HL-60/S4 treated with phorbol 12-myristate 13-acetate at 8.2 ng/mL for 4 days and 3 days (cell line): ENCODE measurements at regions not wholly inside any gene's neighbourhood (a gene's known extent, or its start where the extent isn't known, plus 50 kb on each side); places are given as distances from the start of the nearest gene placed in this dataset.
"Not testable (repeated sequence)": the region's sequence is repeated elsewhere in the genome, so short reads cannot be mapped to it uniquely, and the experiment has no call there.

Experiments
- in situ Hi-C: fragments of 300-500 bp; cut with MboI; formaldehyde crosslinking; loops from 2 replicates; pipeline ENCODE4 v1.15.0; 2022; ENCODE audit warnings: low sequenced_read_pairs

DNA sequence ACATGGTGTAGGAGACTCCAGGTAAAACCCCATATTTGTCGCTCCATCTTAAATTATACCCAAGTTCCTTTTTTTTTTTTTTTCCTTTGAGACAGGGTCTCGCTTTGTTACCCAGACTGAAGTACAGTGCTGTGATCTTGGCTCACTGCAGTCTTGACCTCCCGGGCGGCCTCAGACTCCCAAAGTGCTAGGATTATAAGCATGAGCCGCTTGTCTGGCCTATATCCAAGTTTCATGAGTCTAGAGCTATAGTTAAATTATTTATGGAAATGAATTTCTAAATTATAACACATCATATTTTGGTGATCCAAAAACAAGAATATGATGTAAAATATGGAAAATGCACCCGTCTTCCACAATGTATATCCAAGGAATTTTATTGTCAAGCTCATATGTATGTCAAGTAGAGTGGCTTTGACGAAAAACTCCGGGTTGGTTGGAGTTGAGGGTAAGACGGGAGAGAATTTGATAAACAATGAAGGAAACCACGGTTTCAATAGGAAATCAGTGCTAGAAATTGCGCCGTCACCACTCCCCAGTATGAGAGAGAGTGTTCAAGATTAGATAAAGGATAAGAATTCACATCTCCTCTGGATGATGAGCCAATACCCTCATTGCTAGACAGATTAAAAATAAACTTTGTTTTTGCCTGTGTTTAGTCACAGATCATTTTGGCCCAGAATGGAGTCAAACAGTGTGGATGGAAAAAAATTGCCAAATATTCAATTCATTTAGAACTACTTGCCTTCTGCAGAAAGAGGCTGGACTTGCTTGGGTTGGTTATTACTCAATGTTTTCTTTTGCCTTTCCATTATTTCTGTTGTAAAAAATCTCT is 209.2 kb upstream of the NR2F2 start:
- in situ Hi-C loops, result no loop called here

DNA sequence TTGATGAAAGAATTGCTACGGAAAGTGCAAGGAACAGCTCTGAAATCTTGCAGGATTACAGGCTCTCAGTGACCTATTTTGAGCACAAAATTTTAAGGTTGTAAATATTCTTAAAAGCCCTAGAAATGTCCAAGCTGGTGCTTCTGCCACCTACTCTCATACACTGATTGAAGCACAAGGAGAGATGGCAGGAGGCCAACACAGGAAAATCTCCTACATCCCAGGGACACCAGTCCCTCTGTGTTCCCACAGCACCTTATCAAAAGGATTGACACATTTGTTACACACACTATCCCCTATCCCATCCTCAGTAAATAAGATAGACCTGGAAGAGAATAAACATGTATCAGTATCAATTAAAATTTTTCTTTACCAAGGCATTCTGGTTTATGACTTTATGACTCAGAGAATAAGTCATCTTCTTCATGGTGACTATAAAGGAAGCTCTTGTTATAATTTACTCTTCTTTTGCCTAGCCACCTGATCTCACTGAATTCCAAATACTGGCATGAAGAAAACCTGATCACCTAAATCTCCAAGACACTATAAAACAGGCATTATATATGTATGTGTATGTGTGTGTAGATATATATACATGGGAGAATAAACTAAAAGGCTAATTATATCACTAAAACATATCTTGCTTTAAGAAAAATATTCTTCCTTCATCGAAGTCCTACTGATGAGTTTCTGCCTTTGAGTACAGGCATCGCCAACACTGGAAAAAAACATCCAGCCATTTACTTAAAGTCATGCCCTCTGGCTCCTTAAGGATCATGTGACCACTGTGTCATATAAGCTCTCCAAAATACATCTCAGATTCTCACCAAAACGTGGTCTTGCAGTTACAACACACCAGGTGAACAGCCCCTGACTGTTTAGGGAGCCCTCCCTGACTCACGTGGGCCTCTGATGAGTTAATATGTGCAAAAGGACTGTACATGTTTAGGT is 208.1 kb upstream of the NR2F2 start:
- in situ Hi-C loops, result no loop called here

DNA sequence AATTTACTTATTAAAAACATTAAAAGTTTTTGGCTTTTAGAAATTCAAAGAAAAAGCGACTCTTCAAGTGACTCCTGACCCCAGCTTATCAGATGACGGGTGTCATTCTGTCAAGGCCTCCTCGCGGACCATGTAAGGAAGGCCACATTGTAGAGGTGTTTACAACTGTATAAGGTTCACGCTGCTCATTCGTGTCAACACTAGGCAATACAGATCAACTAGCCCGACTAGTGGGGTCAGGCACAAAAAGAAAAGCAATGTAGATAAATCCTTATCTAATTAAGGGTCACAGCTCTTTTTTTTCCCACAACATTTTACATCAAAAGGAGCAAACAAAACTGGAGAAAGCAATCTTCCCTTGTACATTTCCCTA is 207.5 kb upstream of the NR2F2 start:
- in situ Hi-C loops, result no loop called here

GRCh38 chr15:96123630-96124187 is 206.8 kb upstream of the NR2F2 start:
- in situ Hi-C loops, result no loop called here

DNA sequence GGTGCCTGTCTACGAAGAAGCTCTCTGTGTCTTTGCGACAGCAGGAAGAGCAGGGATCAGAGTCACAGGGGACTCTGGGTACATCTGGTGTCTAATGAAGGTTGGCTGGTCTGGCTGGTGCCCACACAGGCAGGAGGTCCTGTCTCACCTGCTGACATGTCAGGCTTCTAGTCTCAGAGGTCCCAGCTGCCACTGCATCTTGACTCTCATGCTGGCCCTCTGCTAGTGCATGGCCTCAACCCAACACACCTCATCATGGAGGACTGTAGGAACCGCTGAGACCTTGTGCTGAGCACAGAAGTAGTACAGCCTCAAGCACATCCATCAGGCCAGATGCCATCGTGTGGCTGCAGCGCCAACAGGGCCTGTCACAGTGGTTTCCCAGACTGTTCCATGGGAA is 206.1 kb upstream of the NR2F2 start:
- in situ Hi-C loops, result no loop called here

GRCh38 chr15:96125721-96126415 is 204.6 kb upstream of the NR2F2 start:
- in situ Hi-C loops, result no loop called here

- in situ Hi-C loops, result no loop called here
These were observed 203.6 kb upstream of the NR2F2 start for GRCh38 chr15:96126859-96127258.

GRCh38 chr15:96130734-96131133 is 199.8 kb upstream of the NR2F2 start:
- in situ Hi-C loops, result no loop called here

DNA sequence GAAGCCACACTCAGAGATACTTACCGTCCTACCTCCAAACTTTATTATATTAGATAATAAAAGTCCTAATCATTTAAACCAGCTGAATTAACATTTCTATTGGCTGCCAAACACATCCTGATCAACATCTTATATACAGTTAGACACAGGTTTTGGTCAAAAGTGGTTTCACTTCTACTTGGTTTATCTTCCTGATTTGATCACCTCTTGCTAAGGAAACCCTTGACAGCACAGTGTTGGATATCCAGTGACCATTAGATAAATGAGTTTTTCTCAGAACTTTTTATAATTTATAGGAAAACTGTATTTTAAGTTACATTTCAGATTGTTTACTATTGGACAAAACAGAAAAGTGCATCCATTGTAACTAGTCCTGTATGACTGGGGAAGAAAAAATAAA is 198.4 kb upstream of the NR2F2 start:
- in situ Hi-C loops, result no loop called here

GRCh38 chr15:96135166-96136093 is 195.1 kb upstream of the NR2F2 start:
- in situ Hi-C loops, result no loop called here

- in situ Hi-C loops, result no loop called here
These were observed 191.5 kb upstream of the NR2F2 start for GRCh38 chr15:96138985-96139384.

- in situ Hi-C loops, result no loop called here
These were observed 188.0 kb upstream of the NR2F2 start for GRCh38 chr15:96142498-96142897.

DNA sequence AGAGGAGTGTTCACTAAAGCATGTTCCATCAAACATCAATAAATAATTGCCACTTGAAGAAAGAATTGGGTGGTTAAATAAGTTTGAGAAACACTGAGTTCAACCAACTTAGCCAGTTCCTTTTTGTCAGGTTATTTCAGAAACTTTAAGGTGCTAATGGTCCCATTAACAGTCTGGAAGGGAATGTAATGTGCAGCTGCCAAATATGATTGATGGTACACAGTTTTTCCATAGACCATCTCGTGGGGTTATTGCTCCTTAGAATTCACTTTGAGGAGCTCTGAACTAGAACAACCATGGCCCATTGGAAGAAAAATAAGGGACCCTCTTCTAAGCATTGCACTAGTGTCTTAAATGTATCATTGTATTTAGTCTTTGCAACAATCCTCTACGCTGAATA is 185.8 kb upstream of the NR2F2 start:
- in situ Hi-C loops, result no loop called here

DNA sequence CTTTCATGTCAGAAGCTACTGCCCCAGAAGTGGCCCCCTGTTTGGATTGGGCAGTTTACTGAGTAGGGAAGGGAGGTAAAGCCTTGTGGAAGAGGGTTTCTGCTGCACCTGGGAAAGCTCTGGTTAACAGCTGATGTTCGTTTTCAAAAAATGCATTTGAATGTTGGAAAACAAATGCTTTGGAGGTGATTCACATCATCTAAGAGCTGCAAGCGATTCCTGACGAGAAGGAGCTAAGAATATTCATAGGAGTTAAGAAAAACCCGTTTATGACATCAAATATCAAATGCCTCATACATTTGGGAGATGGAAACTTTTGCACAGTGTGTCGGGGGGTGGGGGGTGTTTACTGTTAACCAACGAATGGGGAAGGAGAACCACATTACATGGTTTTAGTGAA is 183.8 kb upstream of the NR2F2 start:
- in situ Hi-C loops, result no loop called here

DNA sequence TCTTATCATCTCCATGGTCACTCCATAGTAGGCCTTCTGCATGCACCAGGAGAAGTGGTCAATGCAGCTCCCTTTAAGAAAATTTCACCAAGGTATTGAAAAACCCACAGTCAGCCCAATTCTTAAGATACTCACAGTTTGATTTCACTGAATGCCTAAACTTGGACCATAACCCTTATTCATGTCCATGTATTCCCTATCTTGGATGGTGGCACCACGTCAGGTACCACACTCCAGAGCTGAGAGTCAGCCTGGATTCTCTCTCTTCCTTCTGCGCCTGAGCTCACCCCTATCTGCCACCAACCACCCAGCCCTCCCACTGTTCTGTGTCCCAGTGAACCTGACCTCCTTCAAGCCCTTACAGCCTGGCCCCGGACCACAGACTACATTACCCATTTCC is 183.2 kb upstream of the NR2F2 start:
- in situ Hi-C loops, result no loop called here

DNA sequence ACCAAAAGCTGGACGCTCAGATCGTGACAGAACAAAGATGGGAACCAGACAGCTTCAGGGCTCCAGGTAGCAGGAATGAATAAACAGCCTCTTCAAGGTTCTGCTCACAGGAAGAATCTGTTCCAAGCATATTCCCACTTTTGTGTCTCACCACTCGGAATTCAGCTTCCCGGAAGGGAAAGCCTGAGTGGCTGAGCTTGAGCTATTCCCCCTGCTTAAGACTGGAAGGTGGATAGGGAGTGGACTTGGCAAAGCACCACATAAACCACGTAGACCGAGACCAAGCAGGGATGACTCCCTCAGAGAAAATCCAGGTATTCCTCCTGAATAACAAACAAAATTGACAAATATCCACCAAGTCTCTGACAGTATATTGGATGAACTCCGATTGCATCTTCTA is 180.2 kb upstream of the NR2F2 start:
- in situ Hi-C loops, result no loop called here

- in situ Hi-C loops, result not testable (repeated sequence)
These were observed 178.8 kb upstream of the NR2F2 start for GRCh38 chr15:96151749-96152148.

GRCh38 chr15:96153929-96154328 is 176.6 kb upstream of the NR2F2 start:
- in situ Hi-C loops, result no loop called here

DNA sequence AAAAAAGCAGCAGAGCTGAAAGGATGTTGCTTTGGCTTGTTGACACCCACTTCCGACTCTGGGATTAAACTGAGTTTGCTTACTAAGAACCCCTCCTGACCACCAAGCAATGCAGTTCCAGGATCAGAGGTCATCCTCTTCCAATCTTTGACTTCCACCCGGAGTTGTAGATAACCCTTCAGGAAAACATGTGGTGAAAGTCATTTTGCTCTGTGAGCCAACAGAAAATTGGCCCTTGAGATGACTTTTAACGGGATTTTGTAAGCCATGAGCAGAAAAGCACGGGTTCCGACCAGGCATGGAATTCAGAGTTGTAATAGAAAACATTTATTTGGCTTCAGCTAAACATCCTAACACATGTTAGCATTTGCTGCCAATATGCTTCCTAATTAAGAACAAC is 171.6 kb upstream of the NR2F2 start:
- in situ Hi-C loops, result no loop called here

DNA sequence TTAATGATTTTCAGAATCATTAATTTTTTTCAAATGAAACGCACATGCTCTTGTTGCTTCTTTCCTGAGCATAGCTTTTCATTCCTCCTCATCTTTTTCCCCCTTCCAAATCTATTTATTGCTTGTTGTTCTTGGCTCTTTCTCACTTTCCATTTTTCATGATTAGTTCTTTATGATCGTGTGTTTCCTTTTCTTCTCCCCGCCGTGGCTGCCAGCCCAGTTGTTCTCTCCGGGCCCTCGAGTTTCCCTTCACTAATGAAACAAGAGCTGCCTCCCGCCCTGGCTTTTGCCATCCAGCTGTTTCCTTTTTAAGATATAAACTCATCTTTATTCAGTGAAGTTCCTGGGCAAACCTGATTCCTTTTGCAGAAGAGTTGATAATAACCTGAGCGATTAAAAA is 170.2 kb upstream of the NR2F2 start:
- in situ Hi-C loops, result no loop called here
